HL-60 (cell line): ENCODE measurements at regions not wholly inside any gene's neighbourhood (a gene's known extent, or its start where the extent isn't known, plus 50 kb on each side); places are given as distances from the start of the nearest gene placed in this dataset.

Experiments used
- GABPA ChIP-seq: IDR thresholded peaks from 2 replicates; pipeline ENCODE4 v1.6.1; 2012; ENCODE audit warnings: low read depth
- POLR2AphosphoS5 ChIP-seq: IDR thresholded peaks from 2 replicates; pipeline ENCODE4 v1.6.1; 2012; ENCODE audit warnings: low read depth
- SPI1 ChIP-seq: IDR thresholded peaks from 2 replicates; pipeline ENCODE4 v1.6.1; 2012; ENCODE audit warnings: low read depth, mild to moderate bottlenecking, borderline replicate concordance
- TF ChIP-seq, protein P1 (sequence below): IDR thresholded peaks from one replicate; pipeline ENCODE4 v1.5.1; 2011; ENCODE audit warnings: low read length, control low read depth, inconsistent platforms; ENCODE audit not compliant: insufficient read depth
- TF ChIP-seq, protein P2 (sequence below): IDR thresholded peaks from 2 replicates; pipeline ENCODE4 v1.6.1; 2012; ENCODE audit warnings: low read depth; ENCODE audit not compliant: insufficient replicate concordance

DNA sequence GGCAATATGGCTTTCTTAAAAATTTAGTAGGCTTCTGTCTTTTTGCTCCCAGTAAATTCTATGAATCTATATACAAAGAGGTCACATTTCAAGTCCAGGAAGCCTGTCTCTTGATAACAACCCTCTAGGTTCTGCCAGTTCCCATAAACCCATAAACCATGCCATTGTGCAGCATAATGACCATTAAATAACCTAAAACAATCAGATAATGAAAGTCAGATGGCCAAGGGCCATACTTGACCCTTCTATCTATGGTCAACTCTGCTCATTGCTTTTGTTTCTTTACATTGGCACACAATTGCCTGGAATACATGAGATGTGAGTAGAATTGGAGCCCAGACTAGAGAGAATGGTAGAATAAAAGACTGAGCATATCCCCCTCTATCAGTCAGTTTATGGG, 305.4 kb upstream of the KIF2A start:
- TF ChIP-seq, protein P1, sequence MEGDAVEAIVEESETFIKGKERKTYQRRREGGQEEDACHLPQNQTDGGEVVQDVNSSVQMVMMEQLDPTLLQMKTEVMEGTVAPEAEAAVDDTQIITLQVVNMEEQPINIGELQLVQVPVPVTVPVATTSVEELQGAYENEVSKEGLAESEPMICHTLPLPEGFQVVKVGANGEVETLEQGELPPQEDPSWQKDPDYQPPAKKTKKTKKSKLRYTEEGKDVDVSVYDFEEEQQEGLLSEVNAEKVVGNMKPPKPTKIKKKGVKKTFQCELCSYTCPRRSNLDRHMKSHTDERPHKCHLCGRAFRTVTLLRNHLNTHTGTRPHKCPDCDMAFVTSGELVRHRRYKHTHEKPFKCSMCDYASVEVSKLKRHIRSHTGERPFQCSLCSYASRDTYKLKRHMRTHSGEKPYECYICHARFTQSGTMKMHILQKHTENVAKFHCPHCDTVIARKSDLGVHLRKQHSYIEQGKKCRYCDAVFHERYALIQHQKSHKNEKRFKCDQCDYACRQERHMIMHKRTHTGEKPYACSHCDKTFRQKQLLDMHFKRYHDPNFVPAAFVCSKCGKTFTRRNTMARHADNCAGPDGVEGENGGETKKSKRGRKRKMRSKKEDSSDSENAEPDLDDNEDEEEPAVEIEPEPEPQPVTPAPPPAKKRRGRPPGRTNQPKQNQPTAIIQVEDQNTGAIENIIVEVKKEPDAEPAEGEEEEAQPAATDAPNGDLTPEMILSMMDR: no peak
- TF ChIP-seq GABPA: no peak
- no peak for TF ChIP-seq SPI1
- TF ChIP-seq, protein P2, sequence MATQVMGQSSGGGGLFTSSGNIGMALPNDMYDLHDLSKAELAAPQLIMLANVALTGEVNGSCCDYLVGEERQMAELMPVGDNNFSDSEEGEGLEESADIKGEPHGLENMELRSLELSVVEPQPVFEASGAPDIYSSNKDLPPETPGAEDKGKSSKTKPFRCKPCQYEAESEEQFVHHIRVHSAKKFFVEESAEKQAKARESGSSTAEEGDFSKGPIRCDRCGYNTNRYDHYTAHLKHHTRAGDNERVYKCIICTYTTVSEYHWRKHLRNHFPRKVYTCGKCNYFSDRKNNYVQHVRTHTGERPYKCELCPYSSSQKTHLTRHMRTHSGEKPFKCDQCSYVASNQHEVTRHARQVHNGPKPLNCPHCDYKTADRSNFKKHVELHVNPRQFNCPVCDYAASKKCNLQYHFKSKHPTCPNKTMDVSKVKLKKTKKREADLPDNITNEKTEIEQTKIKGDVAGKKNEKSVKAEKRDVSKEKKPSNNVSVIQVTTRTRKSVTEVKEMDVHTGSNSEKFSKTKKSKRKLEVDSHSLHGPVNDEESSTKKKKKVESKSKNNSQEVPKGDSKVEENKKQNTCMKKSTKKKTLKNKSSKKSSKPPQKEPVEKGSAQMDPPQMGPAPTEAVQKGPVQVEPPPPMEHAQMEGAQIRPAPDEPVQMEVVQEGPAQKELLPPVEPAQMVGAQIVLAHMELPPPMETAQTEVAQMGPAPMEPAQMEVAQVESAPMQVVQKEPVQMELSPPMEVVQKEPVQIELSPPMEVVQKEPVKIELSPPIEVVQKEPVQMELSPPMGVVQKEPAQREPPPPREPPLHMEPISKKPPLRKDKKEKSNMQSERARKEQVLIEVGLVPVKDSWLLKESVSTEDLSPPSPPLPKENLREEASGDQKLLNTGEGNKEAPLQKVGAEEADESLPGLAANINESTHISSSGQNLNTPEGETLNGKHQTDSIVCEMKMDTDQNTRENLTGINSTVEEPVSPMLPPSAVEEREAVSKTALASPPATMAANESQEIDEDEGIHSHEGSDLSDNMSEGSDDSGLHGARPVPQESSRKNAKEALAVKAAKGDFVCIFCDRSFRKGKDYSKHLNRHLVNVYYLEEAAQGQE: no peak
- TF ChIP-seq POLR2AphosphoS5: no peak
